Astrocyte (in vitro differentiated cells and primary cell): ENCODE measurements at regions not wholly inside any gene's neighbourhood (a gene's known extent, or its start where the extent isn't known, plus 50 kb on each side); places are given as distances from the start of the nearest gene placed in this dataset.
"Not testable (repeated sequence)": the region's sequence is repeated elsewhere in the genome, so short reads cannot be mapped to it uniquely, and the experiment has no call there.

Source experiments
- DNase-seq: peaks from one replicate; pipeline ENCODE4 v3.0.0-alpha.2; 2010; ENCODE audit warnings: low read depth
- FAIRE-seq: peaks from 2 replicates; lab custom pipeline; 2011; peaks lifted over from hg19 to GRCh38; lab: Jason Lieb, UNC
- H2AFZ ChIP-seq: 2 replicates; pipeline ENCODE4 v1.6.0; 2012; ENCODE audit warnings: low read depth, low read length, inconsistent platforms
- H3K27ac ChIP-seq: 2 replicates; pipeline ENCODE4 v1.5.1; 2011; ENCODE audit warnings: low read depth, low read length, inconsistent platforms
- H3K27me3 ChIP-seq: 2 replicates; pipeline ENCODE4 v1.6.0; 2011; ENCODE audit warnings: low read length, inconsistent platforms; ENCODE audit not compliant: insufficient read depth
- H3K36me3 ChIP-seq: 2 replicates; pipeline ENCODE4 v1.5.1; 2011; ENCODE audit warnings: low read length, inconsistent platforms; ENCODE audit not compliant: insufficient read depth
- H3K4me1 ChIP-seq: 2 replicates; pipeline ENCODE4 v1.5.1; 2011; ENCODE audit warnings: low read length, inconsistent platforms; ENCODE audit not compliant: insufficient read depth
- H3K4me2 ChIP-seq: 2 replicates; pipeline ENCODE4 v1.6.0; 2012; ENCODE audit warnings: low read length, inconsistent platforms
- H3K4me3 ChIP-seq: 2 replicates; pipeline ENCODE4 v1.5.1; 2011; ENCODE audit warnings: low read depth, mild to moderate bottlenecking, low read length, inconsistent platforms; ENCODE audit not compliant: insufficient read depth
- H3K79me2 ChIP-seq: 2 replicates; pipeline ENCODE4 v1.6.0; 2012; ENCODE audit warnings: mild to moderate bottlenecking, low read length, inconsistent platforms; ENCODE audit not compliant: insufficient read depth
- H3K9ac ChIP-seq: 2 replicates; pipeline ENCODE4 v1.6.0; 2012; ENCODE audit warnings: mild to moderate bottlenecking, low read length, inconsistent platforms
- H3K9me3 ChIP-seq: 2 replicates; pipeline ENCODE4 v1.5.1; 2012; ENCODE audit warnings: low read depth, mild to moderate bottlenecking, low read length, inconsistent platforms; ENCODE audit not compliant: insufficient read depth
- H4K20me1 ChIP-seq: 2 replicates; pipeline ENCODE4 v1.6.0; 2012; ENCODE audit warnings: low read length, inconsistent platforms; ENCODE audit not compliant: insufficient read depth
- H3K27ac Mint-ChIP-seq: one replicate; pipeline ENCODE4 v1.8.0; 2021; ENCODE audit warnings: mild to moderate bottlenecking, mixed read lengths; ENCODE audit not compliant: unreplicated experiment
- H3K27me3 Mint-ChIP-seq: one replicate; pipeline ENCODE4 v1.8.0; 2021; ENCODE audit warnings: low read depth, mixed read lengths; ENCODE audit not compliant: unreplicated experiment
- H3K36me3 Mint-ChIP-seq: one replicate; pipeline ENCODE4 v1.8.0; 2021; ENCODE audit warnings: low read depth, mixed read lengths; ENCODE audit not compliant: unreplicated experiment
- H3K4me1 Mint-ChIP-seq: one replicate; pipeline ENCODE4 v1.8.0; 2021; ENCODE audit warnings: low read depth, mixed read lengths; ENCODE audit not compliant: unreplicated experiment
- H3K4me3 Mint-ChIP-seq: one replicate; pipeline ENCODE4 v1.8.0; 2021; ENCODE audit warnings: mild to moderate bottlenecking, moderate library complexity, mixed read lengths; ENCODE audit not compliant: unreplicated experiment
- H3K9me3 Mint-ChIP-seq: one replicate; pipeline ENCODE4 v1.8.0; 2021; ENCODE audit warnings: mild to moderate bottlenecking, mixed read lengths; ENCODE audit not compliant: unreplicated experiment

GRCh38 chr9:40111571-40111970 lies 756.1 kb downstream of the SPATA31A1 start:
- not testable (repeated sequence) for FAIRE-seq, H3K4me1 Mint-ChIP-seq, H3K9me3 ChIP-seq, H3K36me3 ChIP-seq, H3K27me3 Mint-ChIP-seq, H3K79me2 ChIP-seq, H3K4me3 Mint-ChIP-seq, H3K4me3 ChIP-seq, H3K9ac ChIP-seq, DNase-seq, H3K4me2 ChIP-seq, H3K27me3 ChIP-seq, H4K20me1 ChIP-seq, H3K9me3 Mint-ChIP-seq, H3K4me1 ChIP-seq, H2AFZ ChIP-seq, H3K27ac ChIP-seq, H3K36me3 Mint-ChIP-seq, H3K27ac Mint-ChIP-seq

- not testable (repeated sequence) for H3K27ac Mint-ChIP-seq, H3K4me1 ChIP-seq, H3K27me3 ChIP-seq, H3K79me2 ChIP-seq, H2AFZ ChIP-seq, H3K4me3 Mint-ChIP-seq, H3K4me3 ChIP-seq, H3K9me3 ChIP-seq, H3K4me1 Mint-ChIP-seq, H3K9ac ChIP-seq, H4K20me1 ChIP-seq, FAIRE-seq, DNase-seq, H3K27me3 Mint-ChIP-seq, H3K9me3 Mint-ChIP-seq, H3K36me3 ChIP-seq, H3K4me2 ChIP-seq, H3K27ac ChIP-seq, H3K36me3 Mint-ChIP-seq
Observed at GRCh38 chr9:40130598-40130997, 775.1 kb downstream of the SPATA31A1 start.

- H3K4me1 ChIP-seq, H3K27me3 Mint-ChIP-seq, H3K9ac ChIP-seq, H3K36me3 Mint-ChIP-seq, H2AFZ ChIP-seq, H3K9me3 ChIP-seq, H3K9me3 Mint-ChIP-seq, FAIRE-seq, H3K4me3 Mint-ChIP-seq, DNase-seq, H3K27me3 ChIP-seq, H3K4me1 Mint-ChIP-seq, H3K4me2 ChIP-seq, H4K20me1 ChIP-seq, H3K79me2 ChIP-seq, H3K4me3 ChIP-seq, H3K27ac Mint-ChIP-seq, H3K27ac ChIP-seq, H3K36me3 ChIP-seq: not testable (repeated sequence)
Observed at GRCh38 chr9:40169204-40169603, 813.7 kb downstream of the SPATA31A1 start.

GRCh38 chr9:40173316-40173715 lies 817.8 kb downstream of the SPATA31A1 start:
- not testable (repeated sequence) for H4K20me1 ChIP-seq, H3K27me3 ChIP-seq, H3K79me2 ChIP-seq, H3K27me3 Mint-ChIP-seq, FAIRE-seq, H2AFZ ChIP-seq, H3K4me1 Mint-ChIP-seq, H3K27ac Mint-ChIP-seq, DNase-seq, H3K27ac ChIP-seq, H3K36me3 ChIP-seq, H3K4me3 Mint-ChIP-seq, H3K4me3 ChIP-seq, H3K36me3 Mint-ChIP-seq, H3K9ac ChIP-seq, H3K4me1 ChIP-seq, H3K9me3 Mint-ChIP-seq, H3K9me3 ChIP-seq, H3K4me2 ChIP-seq

GRCh38 chr9:40174035-40174434 lies 818.6 kb downstream of the SPATA31A1 start:
- not testable (repeated sequence) for H3K79me2 ChIP-seq, H3K36me3 ChIP-seq, H3K4me2 ChIP-seq, H4K20me1 ChIP-seq, H2AFZ ChIP-seq, FAIRE-seq, H3K4me3 ChIP-seq, DNase-seq, H3K27me3 Mint-ChIP-seq, H3K27ac Mint-ChIP-seq, H3K4me1 Mint-ChIP-seq, H3K27me3 ChIP-seq, H3K9me3 Mint-ChIP-seq, H3K4me1 ChIP-seq, H3K4me3 Mint-ChIP-seq, H3K9ac ChIP-seq, H3K27ac ChIP-seq, H3K36me3 Mint-ChIP-seq, H3K9me3 ChIP-seq

GRCh38 chr9:40177403-40177802 lies 821.9 kb downstream of the SPATA31A1 start:
- not testable (repeated sequence) for FAIRE-seq, H2AFZ ChIP-seq, H3K27ac Mint-ChIP-seq, H4K20me1 ChIP-seq, H3K4me2 ChIP-seq, H3K9ac ChIP-seq, H3K4me3 ChIP-seq, H3K27me3 ChIP-seq, H3K9me3 ChIP-seq, H3K27me3 Mint-ChIP-seq, H3K4me1 ChIP-seq, H3K79me2 ChIP-seq, H3K36me3 ChIP-seq, H3K4me1 Mint-ChIP-seq, H3K4me3 Mint-ChIP-seq, H3K27ac ChIP-seq, H3K36me3 Mint-ChIP-seq, H3K9me3 Mint-ChIP-seq, DNase-seq
